PC-3 (cell line): ENCODE measurements at regions not wholly inside any gene's neighbourhood (a gene's known extent, or its start where the extent isn't known, plus 50 kb on each side); places are given as distances from the start of the nearest gene placed in this dataset.

Experiments
- ATAC-seq: fragments of 200-7000 bp; cut with Tn5 transposase; 2 replicates; pipeline ENCODE4 v1.9.1; 2020; ENCODE audit warnings: mild to moderate bottlenecking, moderate library complexity
- BruUV-seq: library from RNA; stranded (reverse); fragments of 400-500 nt; replicated peaks from 2 replicates; lab custom pipeline; 2021; lab: Mats Ljungman, UMichigan
- CTCF ChIA-PET: fragments of 300-600 bp; sonication (Branson Sonifier 250); formaldehyde crosslinking; loops from one replicate; lab custom pipeline; 2022; ENCODE audit warnings: antibody characterized with exemption; lab: Charles Lee
- POLR2A ChIA-PET: fragments of 300-600 bp; sonication (Branson Sonifier 250); formaldehyde crosslinking; loops from one replicate; lab custom pipeline; 2022; ENCODE audit warnings: antibody characterized with exemption; ENCODE audit not compliant: unreplicated experiment; lab: Charles Lee
- DNase-seq: peaks from one replicate; pipeline ENCODE4 v3.0.0-alpha.2; 2015
- H2AFZ ChIP-seq: fragments of 300-600 bp; sonication (generic); 2 replicates; pipeline ENCODE4 v1.6.0; 2016; ENCODE audit warnings: antibody characterized with exemption, low read length
- H3F3A ChIP-seq: fragments of 300-600 bp; sonication (generic); one replicate; pipeline ENCODE4 v1.6.0; 2017; ENCODE audit warnings: antibody characterized with exemption, low read length, control low read depth, mild to moderate bottlenecking; ENCODE audit not compliant: unreplicated experiment
- H3K27ac ChIP-seq: fragments of 300-600 bp; sonication (generic); 2 replicates; pipeline ENCODE4 v1.5.1; 2016; ENCODE audit warnings: mild to moderate bottlenecking, low read length
- H3K27me3 ChIP-seq: fragments of 300-600 bp; sonication (generic); 2 replicates; pipeline ENCODE4 v1.6.1; 2016; ENCODE audit warnings: low read length, mixed read lengths
- H3K36me3 ChIP-seq: fragments of 300-600 bp; sonication (generic); 2 replicates; pipeline ENCODE4 v1.6.1; 2016; ENCODE audit warnings: low read depth, mixed run types, low read length, mixed read lengths
- H3K4me1 ChIP-seq: fragments of 300-600 bp; sonication (generic); 2 replicates; pipeline ENCODE4 v1.5.1; 2016; ENCODE audit warnings: low read length; ENCODE audit not compliant: insufficient read depth
- H3K4me2 ChIP-seq: fragments of 300-600 bp; sonication (generic); 2 replicates; pipeline ENCODE4 v1.6.0; 2016; ENCODE audit warnings: low read length
- H3K4me3 ChIP-seq: fragments of 300-600 bp; sonication (generic); 2 replicates; pipeline ENCODE4 v1.5.1; 2016; ENCODE audit warnings: mild to moderate bottlenecking, low read length, mixed read lengths
- H3K79me2 ChIP-seq: fragments of 300-600 bp; sonication (generic); 2 replicates; pipeline ENCODE4 v1.6.1; 2017; ENCODE audit warnings: low read length, mixed read lengths
- H3K9ac ChIP-seq: fragments of 300-600 bp; sonication (generic); 2 replicates; pipeline ENCODE4 v1.6.0; 2016; ENCODE audit warnings: mild to moderate bottlenecking, low read length
- H3K9me2 ChIP-seq: fragments of 300-600 bp; sonication (generic); replicated peaks from 2 replicates; pipeline ENCODE4 v1.6.1; 2016; ENCODE audit warnings: mixed run types, low read length, mixed read lengths
- H3K9me3 ChIP-seq: fragments of 300-600 bp; sonication (generic); 2 replicates; pipeline ENCODE4 v1.6.1; 2016; ENCODE audit warnings: low read length, mixed read lengths
- H4K20me1 ChIP-seq: fragments of 300-600 bp; sonication (generic); 2 replicates; pipeline ENCODE4 v1.6.1; 2016; ENCODE audit warnings: low read length, mixed read lengths
- CTCF ChIP-seq: fragments of 300-600 bp; sonication (generic); conservative IDR thresholded peaks from 2 replicates; pipeline ENCODE4 v1.5.1; 2017; ENCODE audit warnings: antibody characterized with exemption, low read depth, mild to moderate bottlenecking, low read length
- EZH2 ChIP-seq: fragments of 300-600 bp; sonication (generic); IDR thresholded peaks from one replicate; pipeline ENCODE4 v1.6.1; 2017; ENCODE audit warnings: antibody characterized with exemption, mild to moderate bottlenecking, low read length; ENCODE audit not compliant: unreplicated experiment
- EZH2phosphoT487 ChIP-seq: fragments of 300-600 bp; sonication (generic); IDR thresholded peaks from 2 replicates; pipeline ENCODE4 v1.6.1; 2018; ENCODE audit warnings: mild to moderate bottlenecking, antibody characterized with exemption, low read length, borderline replicate concordance
- intact Hi-C: fragments of 100-400 bp; cut with micrococcal nuclease; formaldehyde crosslinking; loops from 2 replicates; pipeline ENCODE4 v1.9.0; 2023

GRCh38 chr7:50211130-50212015 lies 93.1 kb upstream of the IKZF1 start:
- no peak for TF ChIP-seq EZH2phosphoT487
- TF ChIP-seq CTCF: no peak
- no peak for TF ChIP-seq EZH2
- ATAC-seq (no peak), DNase-seq (no peak)
- Histone ChIP-seq H3K79me2 (no peaks in the 10 kb centered on the region), H3K27me3 (peaks cover 59% of the 10 kb centered on the region), H4K20me1 (no peaks in the 10 kb centered on the region), H3F3A (no peaks in the 10 kb centered on the region), H3K4me2 (no peak overlapping the region), H3K27ac (no peak overlapping the region), H2AFZ (no peak overlapping the region), H3K4me1 (no peaks in the 10 kb centered on the region), H3K9ac (no peak overlapping the region), H3K9me3 (no peaks in the 10 kb centered on the region), H3K36me3 (no peaks in the 10 kb centered on the region), H3K9me2 (no peaks in the 10 kb centered on the region), H3K4me3 (no peak overlapping the region)
- no TSS peak for BruUV-seq
- ChIA-PET POLR2A (no interaction called here), CTCF (no interaction called here)
- intact Hi-C loops: no loop called here

- no peak overlapping the region for H3K4me3 ChIP-seq
- TF ChIP-seq EZH2phosphoT487 (no peak), CTCF (no peak), EZH2 (no peak)
- H3F3A ChIP-seq: no peaks in the 10 kb centered on the region
- H3K9me3 ChIP-seq: no peaks in the 10 kb centered on the region
- no peak overlapping the region for H3K9ac ChIP-seq
- no peaks in the 10 kb centered on the region for H3K9me2 ChIP-seq
- no peaks in the 10 kb centered on the region for H3K4me1 ChIP-seq
- H3K79me2 ChIP-seq: no peaks in the 10 kb centered on the region
- no peak for ATAC-seq
- no peak for DNase-seq
- no peaks in the 10 kb centered on the region for H4K20me1 ChIP-seq
- intact Hi-C loops: no loop called here
- no peaks in the 10 kb centered on the region for H3K36me3 ChIP-seq
- no TSS peak for BruUV-seq
- no peak overlapping the region for H3K4me2 ChIP-seq
- ChIA-PET CTCF (no interaction called here), POLR2A (no interaction called here)
- no peak overlapping the region for H2AFZ ChIP-seq
- peaks cover 53% of the 10 kb centered on the region for H3K27me3 ChIP-seq
- H3K27ac ChIP-seq: no peak overlapping the region
These were observed 93.8 kb upstream of the IKZF1 start for GRCh38 chr7:50210706-50211115.

GRCh38 chr7:50209461-50210135 lies 94.9 kb upstream of the IKZF1 start:
- ChIA-PET POLR2A (no interaction called here), CTCF (no interaction called here)
- H3K36me3 ChIP-seq: no peaks in the 10 kb centered on the region
- H4K20me1 ChIP-seq: no peaks in the 10 kb centered on the region
- no peak overlapping the region for H3K27ac ChIP-seq
- no peak overlapping the region for H2AFZ ChIP-seq
- DNase-seq (no peak), ATAC-seq (no peak)
- H3K4me1 ChIP-seq: no peaks in the 10 kb centered on the region
- no TSS peak for BruUV-seq
- H3K4me2 ChIP-seq: no peak overlapping the region
- H3K9me2 ChIP-seq: no peaks in the 10 kb centered on the region
- H3F3A ChIP-seq: no peaks in the 10 kb centered on the region
- H3K4me3 ChIP-seq: no peak overlapping the region
- no peaks in the 10 kb centered on the region for H3K9me3 ChIP-seq
- intact Hi-C loops: no loop called here
- TF ChIP-seq CTCF (no peak), EZH2 (no peak), EZH2phosphoT487 (no peak)
- peaks cover 42% of the 10 kb centered on the region for H3K27me3 ChIP-seq
- no peak overlapping the region for H3K9ac ChIP-seq
- no peaks in the 10 kb centered on the region for H3K79me2 ChIP-seq
